ENCODE measurements at regions not wholly inside any gene's neighbourhood (a gene's known extent, or its start where the extent isn't known, plus 50 kb on each side); places are given as distances from the start of the nearest gene placed in this dataset.

GRCh38 chr14:53683229-53683628 is 273.4 kb downstream of the BMP4 start:
- ATAC-seq: no peak
- Histone ChIP-seq H3K36me3 (ENCODE audit: control insufficient read depth, insufficient read depth, low read length) (no peaks in the 10 kb centered on the region), H3K4me2 (ENCODE audit: insufficient read depth, low read length) (no peak overlapping the region), H2AFZ (ENCODE audit: low read depth, low read length) (no peak overlapping the region), H3K9me1 (ENCODE audit: control insufficient read depth, insufficient read depth, low read length) (no peaks in the 10 kb centered on the region), H3K27me3 (ENCODE audit: control insufficient read depth in 2 of 2, insufficient read depth in 2 of 2, low read length in 2 of 2) (no peaks in the 10 kb centered on the region), H3K9me3 (replicated peaks; ENCODE audit: control insufficient read depth, insufficient read depth, low read depth, low read length) (no peaks in the 10 kb centered on the region), H3K4me3 (no peak overlapping the region), H3K4me1 (replicated peaks in 1 of 2; ENCODE audit: control insufficient read depth in 2 of 2, insufficient read depth in 2 of 2, low read length in 2 of 2) (no peaks in the 10 kb centered on the region), H3K79me2 (ENCODE audit: control insufficient read depth, insufficient read depth, low read length) (no peaks in the 10 kb centered on the region), H3K27ac (ENCODE audit: extremely low read depth, low read depth, low read length) (no peak overlapping the region), H4K20me1 (replicated peaks; ENCODE audit: control insufficient read depth, insufficient read depth, low read length) (no peaks in the 10 kb centered on the region), H3K9ac (ENCODE audit: insufficient read depth in 1 of 2, low read depth in 2 of 2, low read length in 2 of 2) (no peak overlapping the region)
- BruUV-seq (replicated peaks): no TSS peak
- TF ChIP-seq CUX1 (CRISPR knock-in tag; IDR thresholded peaks at IDR 0.05): no peak
- no peak for TF ChIP-seq CBX8 (IDR thresholded peaks at IDR 0.05; ENCODE audit: borderline replicate concordance, extremely low read depth, low read depth, low read length, poor library complexity, severe bottlenecking)
- no peak for TF ChIP-seq GABPB2 (CRISPR knock-in tag; conservative IDR thresholded peaks at IDR 0.05)
- TF ChIP-seq ZFP91 (CRISPR knock-in tag; IDR thresholded peaks at IDR 0.05): no peak
- TF ChIP-seq TCF15 (CRISPR knock-in tag; IDR thresholded peaks at IDR 0.05): no peak
- no peak for TF ChIP-seq ATF4 (CRISPR knock-in tag; IDR thresholded peaks at IDR 0.05)
- no peak for TF ChIP-seq ZBTB33 (CRISPR knock-in tag; IDR thresholded peaks at IDR 0.05)
- no peak for TF ChIP-seq NRF1 (conservative IDR thresholded peaks at IDR 0.05 in 1 of 2, IDR thresholded peaks at IDR 0.05 in 1 of 2)
- TF ChIP-seq HEY1 (CRISPR knock-in tag; IDR thresholded peaks at IDR 0.05; ENCODE audit: borderline replicate concordance): no peak
- TF ChIP-seq TSC22D4 (tag; IDR thresholded peaks at IDR 0.05): no peak
- intact Hi-C loops (cut with micrococcal nuclease) (no loop called here), in situ Hi-C loops (cut with MboI) (no loop called here)
- POLR2A ChIA-PET: no interaction called here
- 2% methylated on average over 4 of the region's 5 CpGs for WGBS (ENCODE audit: insufficient coverage, low coverage, missing lambda C conversion rate)
- FAIRE-seq: no peak
- DNase-seq (ENCODE audit: extremely low read depth in 1 of 4, low spot score in 3 of 4): no peak
- CTCF ChIA-PET (ENCODE audit: low intra/inter-chr PET ratio): no interaction called here
